Myocyte (in vitro differentiated cells): ENCODE measurements at regions not wholly inside any gene's neighbourhood (a gene's known extent, or its start where the extent isn't known, plus 50 kb on each side); places are given as distances from the start of the nearest gene placed in this dataset.

Source experiments
- DNase-seq: peaks from one replicate; pipeline ENCODE4 v3.0.0-alpha.2; 2012; ENCODE audit warnings: low read depth

- no peak for DNase-seq
Observed at GRCh38 chr10:78959924-78960285, 108.9 kb upstream of the ZMIZ1 start.

- peak; percentile 83 for DNase-seq
Observed at GRCh38 chr10:78960316-78960800, 108.4 kb upstream of the ZMIZ1 start.

GRCh38 chr10:78961760-78962159 lies 107.0 kb upstream of the ZMIZ1 start:
- no peak for DNase-seq

- no peak for DNase-seq
Observed at GRCh38 chr10:78963074-78964034, 105.4 kb upstream of the ZMIZ1 start.

GRCh38 chr10:78964274-78964951 lies 104.4 kb upstream of the ZMIZ1 start:
- no peak for DNase-seq

- peak; percentile 75 for DNase-seq
Observed at GRCh38 chr10:78964952-78965633, 103.7 kb upstream of the ZMIZ1 start.

GRCh38 chr10:78966182-78966787 lies 102.5 kb upstream of the ZMIZ1 start:
- DNase-seq = no peak

GRCh38 chr10:78966844-78967488 lies 101.8 kb upstream of the ZMIZ1 start:
- no peak for DNase-seq

- no peak for DNase-seq
Observed at GRCh38 chr10:78968300-78968942, 100.3 kb upstream of the ZMIZ1 start.

GRCh38 chr10:78968943-78969342 lies 99.8 kb upstream of the ZMIZ1 start:
- no peak for DNase-seq

- DNase-seq = no peak
Observed at GRCh38 chr10:78969719-78970118, 99.0 kb upstream of the ZMIZ1 start.

GRCh38 chr10:78970261-78970660 lies 98.5 kb upstream of the ZMIZ1 start:
- no peak for DNase-seq

GRCh38 chr10:78971094-78971682 lies 97.6 kb upstream of the ZMIZ1 start:
- DNase-seq = no peak

- DNase-seq = peak; percentile 96
Observed at GRCh38 chr10:78972160-78972946, 96.4 kb upstream of the ZMIZ1 start.

- peak; percentile 95 for DNase-seq
Observed at GRCh38 chr10:78972947-78973900, 95.5 kb upstream of the ZMIZ1 start.

GRCh38 chr10:78973901-78974616 lies 94.7 kb upstream of the ZMIZ1 start:
- DNase-seq = peak; percentile 72

GRCh38 chr10:78974617-78975317 lies 94.0 kb upstream of the ZMIZ1 start:
- DNase-seq = peak; percentile 71
